ENCODE measurements at regions not wholly inside any gene's neighbourhood (a gene's known extent, or its start where the extent isn't known, plus 50 kb on each side); places are given as distances from the start of the nearest gene placed in this dataset.

GRCh38 chr22:47276991-47277390, 514.5 kb downstream of the TBC1D22A start:
- H3K4me1 Mint-ChIP-seq: no peaks in the 10 kb centered on the region
- H3K4me1 ChIP-seq (ENCODE audit: insufficient read depth): no peaks in the 10 kb centered on the region
- H3K27me3 Mint-ChIP-seq (ENCODE audit: insufficient read depth, low read depth, poor library complexity): peaks cover 8% of the 10 kb centered on the region
- no peak overlapping the region for H3K4me2 ChIP-seq
- peaks cover 100% of the 10 kb centered on the region for H3K9me3 Mint-ChIP-seq
- peaks cover 43% of the 10 kb centered on the region for H3K36me3 Mint-ChIP-seq (ENCODE audit: low read depth)
- DNase-seq (ENCODE audit: low spot score): no peak
- H3K4me3 Mint-ChIP-seq: no peak overlapping the region
- H3K79me2 ChIP-seq (replicated peaks; ENCODE audit: insufficient read depth): no peaks in the 10 kb centered on the region
- H3K36me3 ChIP-seq (ENCODE audit: insufficient read depth): 0 out of 2 replicates have a peak, but pooled peaks cover 4% of the 10 kb centered on the region
- no peak overlapping the region for H3K27ac Mint-ChIP-seq
- H3K27ac ChIP-seq (ENCODE audit: low read depth): no peak overlapping the region
- H3K27me3 ChIP-seq (ENCODE audit: insufficient read depth): no peaks in the 10 kb centered on the region
- no peaks in the 10 kb centered on the region for H4K20me1 ChIP-seq (replicated peaks; ENCODE audit: insufficient read depth)
- no peaks in the 10 kb centered on the region for H3K9me2 ChIP-seq (ENCODE audit: insufficient read depth)
- H3F3A ChIP-seq (replicated peaks; ENCODE audit: low read depth): no peaks in the 10 kb centered on the region
- ATAC-seq: no peak
- no peak overlapping the region for H3K4me3 ChIP-seq
- no peak overlapping the region for H2AFZ ChIP-seq
- TF ChIP-seq STAT1 (IDR thresholded peaks at IDR 0.05; ENCODE audit: unreplicated experiment) (no peak), ETS1 (IDR thresholded peaks at IDR 0.05) (no peak), NANOG (IDR thresholded peaks at IDR 0.05; ENCODE audit: borderline replicate concordance) (no peak), ZNF114 (CRISPR knock-in tag; IDR thresholded peaks at IDR 0.05) (no peak)
- TF ChIP-seq, protein P1, sequence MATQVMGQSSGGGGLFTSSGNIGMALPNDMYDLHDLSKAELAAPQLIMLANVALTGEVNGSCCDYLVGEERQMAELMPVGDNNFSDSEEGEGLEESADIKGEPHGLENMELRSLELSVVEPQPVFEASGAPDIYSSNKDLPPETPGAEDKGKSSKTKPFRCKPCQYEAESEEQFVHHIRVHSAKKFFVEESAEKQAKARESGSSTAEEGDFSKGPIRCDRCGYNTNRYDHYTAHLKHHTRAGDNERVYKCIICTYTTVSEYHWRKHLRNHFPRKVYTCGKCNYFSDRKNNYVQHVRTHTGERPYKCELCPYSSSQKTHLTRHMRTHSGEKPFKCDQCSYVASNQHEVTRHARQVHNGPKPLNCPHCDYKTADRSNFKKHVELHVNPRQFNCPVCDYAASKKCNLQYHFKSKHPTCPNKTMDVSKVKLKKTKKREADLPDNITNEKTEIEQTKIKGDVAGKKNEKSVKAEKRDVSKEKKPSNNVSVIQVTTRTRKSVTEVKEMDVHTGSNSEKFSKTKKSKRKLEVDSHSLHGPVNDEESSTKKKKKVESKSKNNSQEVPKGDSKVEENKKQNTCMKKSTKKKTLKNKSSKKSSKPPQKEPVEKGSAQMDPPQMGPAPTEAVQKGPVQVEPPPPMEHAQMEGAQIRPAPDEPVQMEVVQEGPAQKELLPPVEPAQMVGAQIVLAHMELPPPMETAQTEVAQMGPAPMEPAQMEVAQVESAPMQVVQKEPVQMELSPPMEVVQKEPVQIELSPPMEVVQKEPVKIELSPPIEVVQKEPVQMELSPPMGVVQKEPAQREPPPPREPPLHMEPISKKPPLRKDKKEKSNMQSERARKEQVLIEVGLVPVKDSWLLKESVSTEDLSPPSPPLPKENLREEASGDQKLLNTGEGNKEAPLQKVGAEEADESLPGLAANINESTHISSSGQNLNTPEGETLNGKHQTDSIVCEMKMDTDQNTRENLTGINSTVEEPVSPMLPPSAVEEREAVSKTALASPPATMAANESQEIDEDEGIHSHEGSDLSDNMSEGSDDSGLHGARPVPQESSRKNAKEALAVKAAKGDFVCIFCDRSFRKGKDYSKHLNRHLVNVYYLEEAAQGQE (IDR thresholded peaks at IDR 0.05; ENCODE audit: unreplicated experiment): no peak

DNA sequence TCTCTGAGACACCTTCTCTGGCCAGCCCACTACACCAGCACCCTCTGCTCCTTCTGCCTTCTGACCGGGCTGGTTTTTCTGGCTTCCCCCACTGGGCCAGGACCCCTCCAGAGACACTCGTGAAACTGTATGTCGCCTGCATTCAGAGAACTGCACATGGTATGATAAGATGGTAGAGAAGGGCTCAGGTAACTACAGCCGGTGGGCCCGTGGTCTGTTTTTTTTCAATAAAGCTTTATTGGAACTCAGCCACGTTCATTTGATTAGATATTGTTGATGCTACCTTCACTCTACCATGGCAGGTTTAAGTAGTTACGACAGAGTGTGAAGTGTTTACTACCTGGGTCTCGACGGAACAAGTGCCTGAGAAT, 514.0 kb downstream of the TBC1D22A start:
- Histone ChIP-seq H3K4me1 (ENCODE audit: insufficient read depth) (no peaks in the 10 kb centered on the region), H3K36me3 (ENCODE audit: insufficient read depth) (0 out of 2 replicates have a peak, but pooled peaks cover 4% of the 10 kb centered on the region), H3K79me2 (replicated peaks; ENCODE audit: insufficient read depth) (no peaks in the 10 kb centered on the region), H3F3A (replicated peaks; ENCODE audit: low read depth) (no peaks in the 10 kb centered on the region), H2AFZ (no peak overlapping the region), H4K20me1 (replicated peaks; ENCODE audit: insufficient read depth) (no peaks in the 10 kb centered on the region), H3K9me2 (ENCODE audit: insufficient read depth) (no peaks in the 10 kb centered on the region), H3K4me3 (no peak overlapping the region), H3K27me3 (ENCODE audit: insufficient read depth) (no peaks in the 10 kb centered on the region), H3K4me2 (no peak overlapping the region), H3K27ac (ENCODE audit: low read depth) (no peak overlapping the region)
- ATAC-seq (no peak), DNase-seq (ENCODE audit: low spot score) (no peak)
- H3K27me3 Mint-ChIP-seq (ENCODE audit: insufficient read depth, low read depth, poor library complexity): peaks cover 8% of the 10 kb centered on the region
- H3K36me3 Mint-ChIP-seq (ENCODE audit: low read depth): peaks cover 40% of the 10 kb centered on the region
- no peaks in the 10 kb centered on the region for H3K4me1 Mint-ChIP-seq
- no peak overlapping the region for H3K27ac Mint-ChIP-seq
- no peak overlapping the region for H3K4me3 Mint-ChIP-seq
- peaks cover 100% of the 10 kb centered on the region for H3K9me3 Mint-ChIP-seq
- no peak for TF ChIP-seq POLR2AphosphoS5 (IDR thresholded peaks at IDR 0.05; ENCODE audit: low read depth)
- TF ChIP-seq EZH2phosphoT487 (IDR thresholded peaks at IDR 0.05; ENCODE audit: unreplicated experiment): no peak
- TF ChIP-seq, protein P1 (IDR thresholded peaks at IDR 0.05; ENCODE audit: unreplicated experiment): no peak
- TF ChIP-seq STAT1 (IDR thresholded peaks at IDR 0.05; ENCODE audit: unreplicated experiment): no peak
- TF ChIP-seq ZNF331 (CRISPR knock-in tag; IDR thresholded peaks at IDR 0.05; ENCODE audit: low read depth): no peak

Measured in GM23338 (cell line).